Activated naive CD4-positive, alpha-beta T cell treated with anti-CD3 and anti-CD28 coated beads, Interleukin-2, amount 50 U/mL, for 16 hours (primary cell): ENCODE measurements at regions not wholly inside any gene's neighbourhood (a gene's known extent, or its start where the extent isn't known, plus 50 kb on each side); places are given as distances from the start of the nearest gene placed in this dataset.

ENCODE experiments used
- DNase-seq: peaks from one replicate; pipeline ENCODE4 v3.0.0-alpha.2; 2020

- no peak for DNase-seq
Measured at GRCh38 chr5:29085142-29085541, 2046.8 kb upstream of the CDH9 start.

- DNase-seq, result no peak
Measured at GRCh38 chr5:29079771-29080170, 2041.4 kb upstream of the CDH9 start.

GRCh38 chr5:29077451-29077850, 2039.1 kb upstream of the CDH9 start:
- DNase-seq, result no peak

GRCh38 chr5:29069104-29069402, 2030.7 kb upstream of the CDH9 start:
- no peak for DNase-seq

- no peak for DNase-seq
Measured at GRCh38 chr5:29061381-29061780, 2023.0 kb upstream of the CDH9 start.

GRCh38 chr5:29054694-29055093, 2016.3 kb upstream of the CDH9 start:
- no peak for DNase-seq

GRCh38 chr5:29054282-29054681, 2015.9 kb upstream of the CDH9 start:
- DNase-seq, result no peak

- DNase-seq, result no peak
Measured at GRCh38 chr5:29051509-29051908, 2013.1 kb upstream of the CDH9 start.

- no peak for DNase-seq
Measured at GRCh38 chr5:29042152-29042551, 2003.8 kb upstream of the CDH9 start.

- DNase-seq, result no peak
Measured at GRCh38 chr5:29040404-29040803, 2002.0 kb upstream of the CDH9 start.

GRCh38 chr5:29039994-29040393, 2001.6 kb upstream of the CDH9 start:
- no peak for DNase-seq

- DNase-seq, result no peak
Measured at GRCh38 chr5:29037716-29038115, 1999.3 kb upstream of the CDH9 start.

GRCh38 chr5:29024052-29024451, 1985.7 kb upstream of the CDH9 start:
- DNase-seq, result no peak

- DNase-seq, result no peak
Measured at GRCh38 chr5:29023541-29023940, 1985.2 kb upstream of the CDH9 start.

- no peak for DNase-seq
Measured at GRCh38 chr5:29017501-29017900, 1979.1 kb upstream of the CDH9 start.

GRCh38 chr5:29016067-29016466, 1977.7 kb upstream of the CDH9 start:
- no peak for DNase-seq

- no peak for DNase-seq
Measured at GRCh38 chr5:29015523-29015922, 1977.1 kb upstream of the CDH9 start.

- DNase-seq, result no peak
Measured at GRCh38 chr5:29005386-29005785, 1967.0 kb upstream of the CDH9 start.

- DNase-seq, result no peak
Measured at GRCh38 chr5:29002481-29002880, 1964.1 kb upstream of the CDH9 start.

GRCh38 chr5:29001666-29002065, 1963.3 kb upstream of the CDH9 start:
- no peak for DNase-seq

GRCh38 chr5:28984639-28985038, 1946.3 kb upstream of the CDH9 start:
- no peak for DNase-seq

GRCh38 chr5:28975508-28975907, 1937.1 kb upstream of the CDH9 start:
- DNase-seq, result no peak

GRCh38 chr5:28967848-28968247, 1929.5 kb upstream of the CDH9 start:
- DNase-seq, result no peak

GRCh38 chr5:28961816-28962215, 1923.4 kb upstream of the CDH9 start:
- no peak for DNase-seq

- no peak for DNase-seq
Measured at GRCh38 chr5:28958581-28958980, 1920.2 kb upstream of the CDH9 start.

- DNase-seq, result no peak
Measured at GRCh38 chr5:28957450-28957849, 1919.1 kb upstream of the CDH9 start.
